GM12874 (cell line): ENCODE measurements at regions not wholly inside any gene's neighbourhood (a gene's known extent, or its start where the extent isn't known, plus 50 kb on each side); places are given as distances from the start of the nearest gene placed in this dataset.

ENCODE experiments used
- TF ChIP-seq, protein P1 (sequence below): IDR thresholded peaks from 2 replicates; pipeline ENCODE4 v1.5.1; 2011; ENCODE audit warnings: low read depth, mild to moderate bottlenecking, control low read depth, low read length, moderate library complexity; ENCODE audit not compliant: insufficient read depth

DNA sequence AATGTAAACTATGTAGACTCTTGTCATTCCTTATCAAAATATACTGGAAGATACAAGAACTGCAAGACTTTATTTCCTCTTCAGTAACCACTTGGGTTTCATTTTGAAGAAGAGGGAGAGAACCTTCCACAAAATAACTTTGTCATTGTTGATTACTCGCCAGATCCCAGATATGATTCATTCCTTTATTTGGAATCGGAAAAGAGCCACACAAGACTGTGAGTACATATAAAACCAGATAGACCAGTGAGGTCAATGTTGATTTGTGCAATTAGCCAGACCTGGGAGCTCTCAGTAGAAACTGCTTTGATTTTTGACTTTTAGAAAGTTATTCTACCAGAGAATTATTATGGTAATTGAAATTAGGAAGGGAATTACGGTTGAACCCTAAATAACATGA is 146.1 kb downstream of the TMEM167A start:
- TF ChIP-seq, protein P1, sequence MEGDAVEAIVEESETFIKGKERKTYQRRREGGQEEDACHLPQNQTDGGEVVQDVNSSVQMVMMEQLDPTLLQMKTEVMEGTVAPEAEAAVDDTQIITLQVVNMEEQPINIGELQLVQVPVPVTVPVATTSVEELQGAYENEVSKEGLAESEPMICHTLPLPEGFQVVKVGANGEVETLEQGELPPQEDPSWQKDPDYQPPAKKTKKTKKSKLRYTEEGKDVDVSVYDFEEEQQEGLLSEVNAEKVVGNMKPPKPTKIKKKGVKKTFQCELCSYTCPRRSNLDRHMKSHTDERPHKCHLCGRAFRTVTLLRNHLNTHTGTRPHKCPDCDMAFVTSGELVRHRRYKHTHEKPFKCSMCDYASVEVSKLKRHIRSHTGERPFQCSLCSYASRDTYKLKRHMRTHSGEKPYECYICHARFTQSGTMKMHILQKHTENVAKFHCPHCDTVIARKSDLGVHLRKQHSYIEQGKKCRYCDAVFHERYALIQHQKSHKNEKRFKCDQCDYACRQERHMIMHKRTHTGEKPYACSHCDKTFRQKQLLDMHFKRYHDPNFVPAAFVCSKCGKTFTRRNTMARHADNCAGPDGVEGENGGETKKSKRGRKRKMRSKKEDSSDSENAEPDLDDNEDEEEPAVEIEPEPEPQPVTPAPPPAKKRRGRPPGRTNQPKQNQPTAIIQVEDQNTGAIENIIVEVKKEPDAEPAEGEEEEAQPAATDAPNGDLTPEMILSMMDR = no peak

DNA sequence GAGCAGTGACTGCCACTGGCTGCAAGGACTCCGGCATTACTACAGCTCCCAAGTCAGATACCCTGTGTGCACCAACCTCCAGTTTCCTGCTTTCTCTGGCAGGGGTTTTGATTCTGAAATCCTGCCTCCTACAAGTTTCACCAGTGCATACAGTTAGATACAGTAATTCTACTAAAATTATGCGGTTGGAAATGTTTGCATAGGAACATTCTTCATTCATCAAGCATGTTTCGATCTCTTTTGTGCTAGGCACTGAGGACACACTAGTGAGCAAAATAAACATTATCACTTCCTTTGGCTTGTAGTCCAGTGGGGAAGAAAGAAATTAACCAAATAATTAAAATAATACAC is 152.2 kb downstream of the TMEM167A start:
- TF ChIP-seq, protein P1 = no peak

DNA sequence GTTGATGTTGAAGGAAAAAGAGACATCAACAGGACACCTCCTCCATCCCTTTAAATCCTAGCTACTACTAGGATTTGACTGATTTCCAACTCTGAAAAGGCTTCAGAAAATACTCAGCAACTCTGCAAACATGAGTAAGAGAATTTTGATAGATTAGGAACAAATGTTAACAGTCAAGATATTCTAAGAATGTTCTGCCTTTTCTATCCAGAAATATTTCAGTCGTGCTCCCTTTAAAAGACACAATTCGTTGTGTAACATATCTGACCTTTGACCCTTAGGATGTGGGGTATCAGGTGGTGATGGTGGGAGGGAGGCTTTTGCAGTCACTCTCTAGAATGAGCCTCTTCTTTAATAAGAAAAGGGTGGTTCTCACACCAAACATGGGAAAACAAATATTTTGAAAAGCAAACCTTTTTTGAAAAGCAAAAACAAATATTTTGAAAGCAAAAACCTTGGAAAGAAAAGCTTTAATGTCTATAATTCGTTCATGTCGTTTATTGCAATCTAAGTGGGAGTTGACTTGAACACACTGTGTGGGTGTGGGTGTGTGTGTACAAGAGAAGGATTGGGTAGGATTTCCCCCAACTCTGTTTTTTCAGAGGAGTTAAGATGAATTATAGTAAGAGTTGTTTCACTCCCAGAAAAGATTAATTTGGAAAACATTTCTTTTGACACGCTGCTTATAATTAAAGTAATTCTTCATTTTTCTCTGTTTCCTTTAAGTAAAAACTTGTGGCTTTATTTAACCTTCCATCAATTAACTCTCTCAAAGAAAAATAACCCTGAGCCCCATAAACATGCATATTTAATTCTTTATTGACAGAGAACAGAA is 152.8 kb downstream of the TMEM167A start:
- TF ChIP-seq, protein P1 = no peak

DNA sequence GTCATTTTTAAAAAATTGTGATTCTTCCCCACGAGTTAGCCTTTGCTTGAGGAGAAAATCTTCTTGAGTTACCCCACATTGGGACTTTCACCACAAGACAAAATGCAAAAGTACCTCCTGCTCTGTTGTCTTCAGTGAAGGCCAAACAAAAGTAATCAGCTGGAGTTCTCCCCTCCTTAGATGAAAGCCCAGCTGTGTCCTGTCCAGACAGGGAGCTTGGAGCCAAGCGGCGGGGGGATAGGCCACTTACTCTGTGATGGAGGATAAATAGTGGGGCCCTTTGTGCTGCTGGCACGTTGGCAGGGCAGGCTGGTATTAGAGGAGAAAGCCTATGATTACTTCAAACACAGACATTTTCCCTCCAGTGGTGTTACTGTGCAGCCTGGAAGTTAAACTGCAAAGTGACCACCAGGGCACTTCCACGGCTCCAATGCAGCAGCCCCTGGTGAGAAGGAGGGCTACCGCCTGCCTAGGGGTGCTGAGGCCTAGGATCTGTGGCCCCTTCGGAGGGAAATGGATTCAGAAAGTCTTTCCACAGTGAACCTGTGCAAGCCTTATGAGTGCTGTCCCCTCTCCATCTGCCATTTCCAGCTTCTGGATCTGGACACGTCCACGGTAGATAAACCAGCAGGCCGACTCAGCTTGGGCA is 155.0 kb downstream of the TMEM167A start:
- TF ChIP-seq, protein P1 = no peak

DNA sequence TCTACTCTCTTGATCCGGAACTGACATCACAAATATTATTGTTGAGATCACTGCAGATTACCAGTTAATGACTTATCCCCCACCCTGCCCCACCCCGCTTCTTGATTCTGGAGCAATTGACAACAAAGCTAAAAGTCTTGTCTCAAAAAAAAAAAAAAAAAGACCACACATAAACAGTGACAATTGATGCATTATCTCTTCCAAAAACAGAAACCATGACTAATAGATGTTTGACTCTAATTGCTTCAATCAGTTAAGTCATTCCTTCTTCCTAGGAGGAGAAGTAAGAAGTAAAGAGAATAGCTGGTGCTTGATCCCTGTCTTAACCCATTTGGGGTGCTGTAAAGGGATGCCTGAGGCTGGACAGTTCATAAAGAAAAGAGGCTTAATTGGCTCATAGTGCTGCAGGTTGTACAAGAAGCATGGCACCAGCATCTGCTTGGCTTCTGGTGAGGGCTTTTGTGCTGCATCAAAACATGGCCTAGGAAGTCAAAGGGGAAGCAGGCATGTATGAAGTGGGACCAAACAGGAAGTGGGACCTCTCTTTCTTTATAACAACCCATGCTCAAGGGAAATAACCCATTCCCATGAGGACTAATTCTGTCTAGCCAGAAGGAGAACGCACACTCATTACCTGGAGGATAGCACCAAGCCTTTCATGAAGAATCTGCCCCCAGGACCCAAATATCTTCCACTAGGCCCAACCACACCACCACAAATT is 158.7 kb downstream of the TMEM167A start:
- TF ChIP-seq, protein P1 = no peak

DNA sequence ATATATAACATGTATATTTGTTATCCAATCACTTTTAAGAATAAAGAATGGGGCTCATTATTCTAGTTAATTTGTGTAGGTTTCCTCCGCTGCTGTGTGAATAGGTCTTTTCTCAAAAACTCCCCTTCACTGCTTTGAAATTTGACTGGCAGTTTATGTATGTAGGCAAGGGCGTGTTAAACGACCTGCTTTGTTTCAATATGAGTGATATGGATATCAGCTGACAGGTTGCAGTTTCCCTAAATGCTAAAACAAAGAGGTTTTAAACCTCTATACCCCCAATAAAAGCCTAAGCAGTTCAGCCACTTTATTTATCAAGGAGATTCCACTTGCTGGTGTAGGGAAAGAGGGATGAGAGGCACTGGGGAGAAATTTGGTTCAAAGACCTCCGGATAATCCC is 159.6 kb downstream of the TMEM167A start:
- TF ChIP-seq, protein P1 = no peak

DNA sequence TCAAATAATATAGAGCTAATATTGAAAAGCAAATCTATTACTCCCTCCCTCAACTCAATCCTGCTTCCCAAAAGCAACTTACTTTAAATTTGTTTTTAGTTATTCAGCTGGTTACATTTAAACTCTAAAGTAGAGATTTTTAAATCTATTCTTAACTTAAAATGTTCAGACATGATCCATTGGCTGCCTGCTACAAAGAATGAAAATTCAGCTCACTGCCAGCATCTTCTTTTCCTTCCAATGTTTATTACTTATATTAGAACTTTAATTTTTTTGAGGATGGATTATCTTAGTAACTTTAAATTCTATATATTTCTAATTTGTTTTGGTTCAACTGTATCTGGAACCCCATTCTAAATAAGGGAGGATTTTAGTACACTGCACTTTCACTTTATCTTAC is 163.2 kb downstream of the TMEM167A start:
- TF ChIP-seq, protein P1 = no peak
